Hypothalamus (tissue), 51 donors: ENCODE measurements at regions not wholly inside any gene's neighbourhood (a gene's known extent, or its start where the extent isn't known, plus 50 kb on each side); places are given as distances from the start of the nearest gene placed in this dataset.

Experiments
- DNase-seq, 51 donors: peaks; one replicate each; lab custom pipeline; 2025; lab: John Stamatoyannopoulos, UW

- DNase-seq, result no peak
Observed at GRCh38 chr15:100780208-100780800, 99.3 kb upstream of the ALDH1A3 start.

- no peak for DNase-seq
Observed at GRCh38 chr15:100781061-100781960, 98.3 kb upstream of the ALDH1A3 start.

- DNase-seq, result no peak
Observed at GRCh38 chr15:100781961-100782530, 97.6 kb upstream of the ALDH1A3 start.

- no peak for DNase-seq
Observed at GRCh38 chr15:100783291-100783690, 96.3 kb upstream of the ALDH1A3 start.

GRCh38 chr15:100783760-100784492 is 95.7 kb upstream of the ALDH1A3 start:
- no peak for DNase-seq

GRCh38 chr15:100784493-100785180 is 95.0 kb upstream of the ALDH1A3 start:
- no peak for DNase-seq

GRCh38 chr15:100785181-100786138 is 94.2 kb upstream of the ALDH1A3 start:
- no peak for DNase-seq

GRCh38 chr15:100786139-100786531 is 93.5 kb upstream of the ALDH1A3 start:
- DNase-seq, result no peak

GRCh38 chr15:100786901-100787566 is 92.6 kb upstream of the ALDH1A3 start:
- no peak for DNase-seq

- no peak for DNase-seq
Observed at GRCh38 chr15:100787567-100788417, 91.8 kb upstream of the ALDH1A3 start.

- DNase-seq, result no peak
Observed at GRCh38 chr15:100788418-100789105, 91.1 kb upstream of the ALDH1A3 start.

GRCh38 chr15:100790786-100791265 is 88.8 kb upstream of the ALDH1A3 start:
- DNase-seq, result no peak

GRCh38 chr15:100794008-100794407 is 85.6 kb upstream of the ALDH1A3 start:
- DNase-seq, result no peak

- no peak for DNase-seq
Observed at GRCh38 chr15:100801256-100801900, 78.3 kb upstream of the ALDH1A3 start.

GRCh38 chr15:100802421-100803170 is 77.0 kb upstream of the ALDH1A3 start:
- DNase-seq, result no peak

- DNase-seq, result no peak
Observed at GRCh38 chr15:100803171-100803440, 76.5 kb upstream of the ALDH1A3 start.
